Gastrocnemius medialis (tissue), 4 donors: ENCODE measurements at regions not wholly inside any gene's neighbourhood (a gene's known extent, or its start where the extent isn't known, plus 50 kb on each side); places are given as distances from the start of the nearest gene placed in this dataset.

ENCODE experiments used
- ATAC-seq, 2 donors: fragments of 150-250 bp; one replicate each; pipeline ENCODE4 v1.9.1; 2016
- DNase-seq, 2 donors: peaks; one replicate each; pipeline ENCODE4 v3.0.0-alpha.2; 2019
- H3K27ac ChIP-seq, 4 donors: fragments of 200-600 bp; sonication (generic); 1 replicate in 1 of 4; 2 replicates in 3 of 4; pipeline ENCODE4 v1.5.1; 2016 to 2018; ENCODE audit warnings: mild to moderate bottlenecking in 2 of 4, moderate library complexity in 1 of 4
- H3K27me3 ChIP-seq, 3 donors: fragments of 200-600 bp; sonication (generic) in 2 of 3; 1 replicate in 1 of 3; 2 replicates in 2 of 3; pipeline versions ENCODE4 v1.5.1 to v1.6.0; 2016 to 2019; ENCODE audit warnings: mild to moderate bottlenecking in 1 of 3, moderate library complexity in 1 of 3
- H3K36me3 ChIP-seq, 2 donors: fragments of 200-600 bp; sonication (generic) in 1 of 2; one replicate each; pipeline ENCODE4 v1.5.1; 2017 to 2018
- H3K4me1 ChIP-seq, 2 donors: fragments of 200-600 bp; sonication (generic) in 1 of 2; one replicate each; pipeline ENCODE4 v1.5.1; 2016 to 2017; ENCODE audit warnings: mild to moderate bottlenecking in 2 of 2
- H3K4me3 ChIP-seq, 4 donors: fragments of 200-600 bp; sonication (generic) in 3 of 4; 1 replicate in 1 of 4; 2 replicates in 3 of 4; pipeline ENCODE4 v1.5.1; 2016 to 2019; ENCODE audit warnings: mild to moderate bottlenecking in 2 of 4
- H3K9me3 ChIP-seq, 3 donors: fragments of 200-600 bp; sonication (generic) in 2 of 3; 1 replicate in 1 of 3; 2 replicates in 2 of 3; pipeline ENCODE4 v1.5.1; 2016 to 2019
- POLR2A ChIP-seq, 2 donors: fragments of 450-650 bp; IDR thresholded peaks; one replicate each; pipeline ENCODE4 v1.6.1; 2017; ENCODE audit warnings: antibody characterized with exemption in 2 of 2, mild to moderate bottlenecking in 2 of 2, moderate library complexity in 2 of 2
- in situ Hi-C, 4 donors: fragments of 200-750 bp; cut with MboI; loops; one replicate each; pipeline versions ENCODE4 v1.15.0 to v1.8.0; 2017; ENCODE audit warnings: low sequenced_read_pairs in 4 of 4
- intact Hi-C: fragments of 100-400 bp; cut with DNase I; formaldehyde crosslinking; loops from one replicate; pipeline ENCODE4 v1.15.1; 2023; ENCODE audit warnings: low total_unique reads
- TF ChIP-seq, protein P1 (sequence below), 5 experiments: fragments of 450-650 bp in 3 of 5; fragments of 200-600 bp in 2 of 5; sonication (generic) in 2 of 5; IDR thresholded peaks in 4 of 5; conservative IDR thresholded peaks in 1 of 5; 1 replicate in 4 of 5; 2 replicates in 1 of 5; pipeline ENCODE4 v1.5.1; 2016 to 2019; ENCODE audit warnings: antibody characterized with exemption in 5 of 5, mild to moderate bottlenecking in 3 of 5, moderate library complexity in 3 of 5

DNA sequence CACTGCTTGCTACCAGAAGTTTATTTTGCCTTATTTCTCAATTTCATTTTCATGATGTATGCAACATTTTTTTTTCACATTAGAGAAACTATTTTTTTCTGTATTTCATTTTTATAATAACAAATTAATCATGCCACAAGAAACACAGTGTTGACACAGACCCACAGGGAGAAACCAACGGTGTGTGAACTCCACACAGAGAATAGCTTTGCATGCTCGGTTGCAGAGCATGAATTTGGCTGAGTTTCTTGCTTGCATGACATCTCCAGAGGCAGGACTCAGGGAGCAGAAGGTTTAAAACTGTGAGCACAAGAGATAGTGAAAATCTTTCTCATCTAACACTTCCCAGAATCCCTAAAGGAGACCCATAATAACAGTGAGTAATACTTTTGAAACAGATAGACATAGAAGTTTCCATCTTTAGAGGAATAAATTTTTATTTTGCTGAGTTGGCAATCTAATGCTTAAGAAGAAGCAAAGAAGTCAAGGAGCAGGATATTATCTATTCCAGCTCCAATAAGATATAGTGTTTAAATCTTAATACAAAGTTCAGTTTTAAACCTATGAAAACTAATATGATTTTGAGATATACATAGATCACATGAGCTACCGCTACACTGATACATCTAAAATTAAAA lies 890.9 kb downstream of the MRPL39 start:
- Histone ChIP-seq H3K27ac (no peak overlapping the region), H3K36me3 (no peaks in the 10 kb centered on the region), H3K9me3 (no peaks in the 10 kb centered on the region), H3K4me3 (no peak overlapping the region), H3K27me3 (no peaks in the 10 kb centered on the region), H3K4me1 (no peaks in the 10 kb centered on the region)
- no peak for TF ChIP-seq POLR2A (IDR thresholded peaks at IDR 0.05)
- TF ChIP-seq, protein P1, sequence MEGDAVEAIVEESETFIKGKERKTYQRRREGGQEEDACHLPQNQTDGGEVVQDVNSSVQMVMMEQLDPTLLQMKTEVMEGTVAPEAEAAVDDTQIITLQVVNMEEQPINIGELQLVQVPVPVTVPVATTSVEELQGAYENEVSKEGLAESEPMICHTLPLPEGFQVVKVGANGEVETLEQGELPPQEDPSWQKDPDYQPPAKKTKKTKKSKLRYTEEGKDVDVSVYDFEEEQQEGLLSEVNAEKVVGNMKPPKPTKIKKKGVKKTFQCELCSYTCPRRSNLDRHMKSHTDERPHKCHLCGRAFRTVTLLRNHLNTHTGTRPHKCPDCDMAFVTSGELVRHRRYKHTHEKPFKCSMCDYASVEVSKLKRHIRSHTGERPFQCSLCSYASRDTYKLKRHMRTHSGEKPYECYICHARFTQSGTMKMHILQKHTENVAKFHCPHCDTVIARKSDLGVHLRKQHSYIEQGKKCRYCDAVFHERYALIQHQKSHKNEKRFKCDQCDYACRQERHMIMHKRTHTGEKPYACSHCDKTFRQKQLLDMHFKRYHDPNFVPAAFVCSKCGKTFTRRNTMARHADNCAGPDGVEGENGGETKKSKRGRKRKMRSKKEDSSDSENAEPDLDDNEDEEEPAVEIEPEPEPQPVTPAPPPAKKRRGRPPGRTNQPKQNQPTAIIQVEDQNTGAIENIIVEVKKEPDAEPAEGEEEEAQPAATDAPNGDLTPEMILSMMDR (IDR thresholded peaks at IDR 0.05 in 4 of 5, conservative IDR thresholded peaks at IDR 0.05 in 1 of 5) = no peak
- DNase-seq (no peak), ATAC-seq (no peak)
- in situ Hi-C loops = no loop called here
- intact Hi-C loops = no loop called here

DNA sequence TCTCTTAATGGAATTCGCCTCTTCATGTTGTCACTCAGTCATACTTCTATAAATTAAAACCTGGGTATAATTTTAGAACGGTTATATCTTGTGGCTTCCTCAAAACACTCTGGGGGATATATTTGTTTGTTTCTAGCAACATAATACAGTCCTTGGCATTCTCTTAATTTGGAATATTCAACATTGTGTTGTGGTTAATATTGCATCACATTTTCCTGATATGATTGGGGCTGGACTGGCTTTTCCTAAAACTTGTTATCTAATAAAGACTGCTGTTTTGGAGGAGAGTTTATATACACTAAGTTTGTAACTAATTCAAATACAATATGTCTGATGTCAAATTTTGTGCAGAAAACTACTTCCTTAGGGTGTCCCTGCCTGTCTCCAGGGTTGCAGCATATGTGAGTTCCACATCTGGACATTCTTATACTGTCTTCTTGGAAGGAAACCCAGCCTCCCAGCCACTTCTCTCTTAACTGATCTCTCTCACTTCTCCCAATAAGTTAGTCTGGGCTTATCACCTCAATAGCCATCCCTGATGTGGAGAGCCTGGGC lies 892.6 kb downstream of the MRPL39 start:
- in situ Hi-C loops = no loop called here
- TF ChIP-seq POLR2A (IDR thresholded peaks at IDR 0.05) = no peak
- TF ChIP-seq, protein P1 (IDR thresholded peaks at IDR 0.05 in 4 of 5, conservative IDR thresholded peaks at IDR 0.05 in 1 of 5) = no peak

DNA sequence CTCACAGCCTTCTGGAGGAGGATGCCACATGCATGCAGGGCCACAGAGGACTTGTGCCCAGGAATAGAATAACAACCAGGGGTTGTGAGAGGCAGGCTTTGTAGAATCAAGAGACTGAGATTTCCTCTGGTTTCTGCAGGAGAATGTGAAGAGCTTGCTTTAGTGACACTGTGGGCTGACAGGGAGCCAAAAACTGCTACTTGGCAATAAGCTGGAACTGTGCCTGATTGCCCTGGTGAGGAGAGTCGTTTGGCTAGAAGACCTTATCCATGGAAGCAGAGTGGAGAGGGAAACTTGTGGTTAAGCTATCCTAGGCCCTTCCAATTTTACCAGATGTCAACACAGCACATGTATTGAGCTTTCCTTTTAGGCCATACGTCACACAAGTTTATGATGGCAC lies 902.1 kb downstream of the MRPL39 start:
- no peak overlapping the region for H3K4me3 ChIP-seq
- TF ChIP-seq POLR2A (IDR thresholded peaks at IDR 0.05) = no peak
- TF ChIP-seq, protein P1 (IDR thresholded peaks at IDR 0.05 in 4 of 5, conservative IDR thresholded peaks at IDR 0.05 in 1 of 5) = no peak
- no peak overlapping the region for H3K27ac ChIP-seq
- intact Hi-C loops = no loop called here
- no peaks in the 10 kb centered on the region for H3K36me3 ChIP-seq
- H3K9me3 ChIP-seq = no peaks in the 10 kb centered on the region
- ATAC-seq = no peak
- in situ Hi-C loops = no loop called here
- H3K4me1 ChIP-seq = no peaks in the 10 kb centered on the region
- no peaks in the 10 kb centered on the region for H3K27me3 ChIP-seq
- DNase-seq = no peak

More for the DNA sequence above, 892.6 kb downstream of the MRPL39 start:
- DNase-seq (no peak), ATAC-seq (no peak)
- H3K4me1 ChIP-seq = no peaks in the 10 kb centered on the region
- no peak overlapping the region for H3K4me3 ChIP-seq
- no peaks in the 10 kb centered on the region for H3K27me3 ChIP-seq
- intact Hi-C loops = no loop called here
- H3K36me3 ChIP-seq = no peaks in the 10 kb centered on the region
- H3K27ac ChIP-seq = no peak overlapping the region
- no peaks in the 10 kb centered on the region for H3K9me3 ChIP-seq

DNA sequence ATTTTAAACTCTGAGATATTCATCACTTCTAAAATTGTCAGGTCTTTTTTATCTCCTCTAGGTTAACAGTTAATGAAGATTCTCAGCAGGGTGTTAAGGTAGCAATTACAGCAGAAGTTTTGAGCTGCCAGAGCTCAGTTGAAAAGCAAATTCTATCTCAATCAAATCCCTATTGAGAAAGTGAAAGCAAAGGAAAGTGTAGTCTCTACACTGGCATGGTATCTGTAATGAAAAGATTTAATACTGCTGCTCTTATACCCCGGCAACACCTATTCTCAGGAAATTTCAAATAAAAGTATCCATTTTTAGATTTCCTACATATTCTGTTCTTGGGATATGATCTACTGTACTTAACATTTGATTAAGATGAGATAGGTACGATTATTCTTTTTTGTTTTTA lies 913.5 kb downstream of the MRPL39 start:
- Histone ChIP-seq H3K4me3 (peak overlapping the region in 1 of 4 donors; percentile 10), H3K27me3 (no peaks in the 10 kb centered on the region), H3K9me3 (no peaks in the 10 kb centered on the region), H3K36me3 (no peaks in the 10 kb centered on the region), H3K4me1 (no peaks in the 10 kb centered on the region), H3K27ac (no peak overlapping the region)
- intact Hi-C loops = no loop called here
- ATAC-seq (no peak), DNase-seq (no peak)
- in situ Hi-C loops = no loop called here
- TF ChIP-seq, protein P1 (IDR thresholded peaks at IDR 0.05 in 4 of 5, conservative IDR thresholded peaks at IDR 0.05 in 1 of 5) = no peak
- TF ChIP-seq POLR2A (IDR thresholded peaks at IDR 0.05) = no peak

DNA sequence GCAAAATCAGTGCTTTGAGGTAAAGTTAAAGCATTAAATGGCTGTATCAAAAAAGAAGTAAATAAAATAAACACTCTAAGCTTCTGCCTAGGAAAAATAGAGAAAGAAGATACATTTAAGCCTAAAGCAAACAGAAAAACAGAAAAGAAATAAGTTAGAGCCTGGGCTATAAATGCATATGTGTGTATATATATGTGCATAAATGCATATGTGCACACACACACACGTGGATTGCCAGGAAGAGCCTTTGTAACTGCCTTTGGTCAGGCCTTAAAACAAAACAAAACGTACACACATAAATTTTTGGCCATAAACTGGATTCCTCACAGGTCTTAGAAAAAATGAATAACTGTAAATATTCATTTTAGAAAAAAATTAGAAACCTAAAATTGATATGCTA lies 925.8 kb downstream of the MRPL39 start:
- no peaks in the 10 kb centered on the region for H3K9me3 ChIP-seq

More for the DNA sequence above, 925.8 kb downstream of the MRPL39 start:
- Histone ChIP-seq H3K36me3 (no peaks in the 10 kb centered on the region), H3K4me1 (no peaks in the 10 kb centered on the region), H3K27ac (no peak overlapping the region), H3K4me3 (no peak overlapping the region), H3K27me3 (no peaks in the 10 kb centered on the region)
- intact Hi-C loops (no loop called here), in situ Hi-C loops (no loop called here)
- ATAC-seq = no peak
- no peak for TF ChIP-seq POLR2A (IDR thresholded peaks at IDR 0.05)
- TF ChIP-seq, protein P1 (IDR thresholded peaks at IDR 0.05 in 4 of 5, conservative IDR thresholded peaks at IDR 0.05 in 1 of 5) = no peak
- DNase-seq = no peak
